ENCODE measurements at regions not wholly inside any gene's neighbourhood (a gene's known extent, or its start where the extent isn't known, plus 50 kb on each side); places are given as distances from the start of the nearest gene placed in this dataset.

- H3K27me3 ChIP-seq (ENCODE audit: control insufficient read depth, insufficient read depth, low read length), result no peaks in the 10 kb centered on the region
- no peak overlapping the region for H3K9ac ChIP-seq (ENCODE audit: low read depth, low read length)
- H2BK120ac ChIP-seq (ENCODE audit: low read depth, low read length), result no peak overlapping the region
- no peak for ATAC-seq (ENCODE audit: low read depth)
- H3K4ac ChIP-seq (ENCODE audit: low read depth, low read length), result no peak overlapping the region
- H3K9me3 ChIP-seq (ENCODE audit: control insufficient read depth, insufficient read depth, low read length), result peaks cover 24% of the 10 kb centered on the region
- H3K4me3 ChIP-seq (ENCODE audit: insufficient read depth, low read depth, low read length), result no peak overlapping the region
- H4K5ac ChIP-seq (ENCODE audit: low read depth, low read length), result no peak overlapping the region
- H2AK9ac ChIP-seq (replicated peaks; ENCODE audit: low read depth, low read length, poor library complexity), result no peak overlapping the region
- TF ChIP-seq RFX5 (IDR thresholded peaks at IDR 0.05; ENCODE audit: low read depth, low read length) (no peak), ELK1 (IDR thresholded peaks at IDR 0.05; ENCODE audit: borderline replicate concordance, low read depth, low read length) (no peak), RAD21 (IDR thresholded peaks at IDR 0.05; ENCODE audit: low read length) (no peak), SMC3 (IDR thresholded peaks at IDR 0.05; ENCODE audit: low read depth, low read length) (no peak), CHD1 (IDR thresholded peaks at IDR 0.05; ENCODE audit: low read depth, low read length) (no peak), FOS (IDR thresholded peaks at IDR 0.05; ENCODE audit: low read depth, low read length) (no peak), BHLHE40 (IDR thresholded peaks at IDR 0.05; ENCODE audit: low read depth, low read length) (no peak), RCOR1 (IDR thresholded peaks at IDR 0.05; ENCODE audit: insufficient replicate concordance, low read length) (no peak), USF2 (IDR thresholded peaks at IDR 0.05; ENCODE audit: low read depth, low read length) (no peak), NFE2L2 (IDR thresholded peaks at IDR 0.05; ENCODE audit: low read depth, low read length) (no peak), CTCF (conservative IDR thresholded peaks at IDR 0.05; ENCODE audit: low read depth, low read length) (no peak), MAZ (IDR thresholded peaks at IDR 0.05; ENCODE audit: borderline replicate concordance, low read depth, low read length) (no peak)
- intact Hi-C loops (cut with micrococcal nuclease) (no loop called here), dilution Hi-C loops (cut with HindIII; ENCODE audit: low sequenced_read_pairs, unreplicated experiment) (no loop called here), in situ Hi-C loops (cut with MboI; ENCODE audit: low sequenced_read_pairs) (no loop called here)
- no peak overlapping the region for H2BK5ac ChIP-seq (ENCODE audit: low read depth, low read length, poor library complexity, severe bottlenecking)
- H3K56ac ChIP-seq (ENCODE audit: extremely low read depth, insufficient read depth, low read length), result no peak overlapping the region
- no peak overlapping the region for H2BK15ac ChIP-seq (ENCODE audit: low read depth, low read length)
- no peak overlapping the region for H4K8ac ChIP-seq (ENCODE audit: low read depth in 2 of 2, low read length in 2 of 2)
- H3K4me1 ChIP-seq (ENCODE audit: control insufficient read depth, insufficient read depth, low read length), result no peaks in the 10 kb centered on the region
- H4K91ac ChIP-seq (ENCODE audit: insufficient read depth, low read depth, low read length), result no peak overlapping the region
- no peaks in the 10 kb centered on the region for H4K20me1 ChIP-seq (ENCODE audit: insufficient read depth, low read length)
- CTCF ChIA-PET, result no interaction called here
- DNase-seq, result no peak
- no peak overlapping the region for H3K23ac ChIP-seq (ENCODE audit: low read depth, low read length)
- POLR2A ChIA-PET (ENCODE audit: unreplicated experiment), result no interaction called here
- no peaks in the 10 kb centered on the region for H3K9me1 ChIP-seq (ENCODE audit: insufficient read depth, low read length)
- no peak overlapping the region for H3K27ac ChIP-seq (ENCODE audit: insufficient read depth, low read length)
- H3K36me3 ChIP-seq (ENCODE audit: control insufficient read depth, insufficient read depth, low read length), result no peaks in the 10 kb centered on the region
- BruUV-seq (replicated peaks), result no TSS peak
- H3K79me1 ChIP-seq (ENCODE audit: low read depth in 1 of 2, low read length in 2 of 2), result no peaks in the 10 kb centered on the region
- H2BK20ac ChIP-seq (ENCODE audit: low read depth, low read length), result no peak overlapping the region
- no peak overlapping the region for H2AFZ ChIP-seq (replicated peaks; ENCODE audit: low read length, poor library complexity)
- H3K4me2 ChIP-seq (ENCODE audit: low read depth, low read length), result no peak overlapping the region
- no peak overlapping the region for H2AK5ac ChIP-seq (ENCODE audit: low read depth, low read length)
- H3K18ac ChIP-seq (ENCODE audit: low read depth, low read length), result no peak overlapping the region
- H3K14ac ChIP-seq (replicated peaks; ENCODE audit: low read depth, low read length), result no peak overlapping the region
Measured at GRCh38 chr10:20668985-20669384, 228.1 kb downstream of the NEBL start.

Data from IMR-90 (cell line).